Astrocyte (in vitro differentiated cells and primary cell): ENCODE measurements at regions not wholly inside any gene's neighbourhood (a gene's known extent, or its start where the extent isn't known, plus 50 kb on each side); places are given as distances from the start of the nearest gene placed in this dataset.

Source experiments
- CTCF ChIP-seq: IDR thresholded peaks from 2 replicates; pipeline ENCODE4 v1.5.1; 2011; ENCODE audit warnings: low read depth, mild to moderate bottlenecking, inconsistent platforms, low read length, moderate library complexity; ENCODE audit not compliant: insufficient read depth
- EZH2 ChIP-seq: IDR thresholded peaks from 2 replicates; pipeline ENCODE4 v1.6.1; 2012; ENCODE audit warnings: mild to moderate bottlenecking, low read length, inconsistent platforms; ENCODE audit not compliant: insufficient read depth

- TF ChIP-seq CTCF: no peak
- TF ChIP-seq EZH2: no peak
Observed at GRCh38 chr9:119905724-119906123, 536.5 kb upstream of the BRINP1 start.
